Activated CD4-positive, alpha-beta T cell treated with anti-CD3 and anti-CD28 coated beads for 36 hours (primary cell): ENCODE measurements at regions not wholly inside any gene's neighbourhood (a gene's known extent, or its start where the extent isn't known, plus 50 kb on each side); places are given as distances from the start of the nearest gene placed in this dataset.
"Not testable (repeated sequence)": the region's sequence is repeated elsewhere in the genome, so short reads cannot be mapped to it uniquely, and the experiment has no call there.

Source experiments
- ATAC-seq: fragments of 200-7000 bp; cut with Tn5 transposase; one replicate; pipeline ENCODE4 v1.10.0; 2021; ENCODE audit warnings: mild to moderate bottlenecking, moderate library complexity
- CTCF ChIA-PET: fragments of 350-600 bp; sonication (Branson Sonifier 250); formaldehyde crosslinking; loops from one replicate; lab custom pipeline; 2021; ENCODE audit warnings: antibody characterized with exemption; lab: Charles Lee
- POLR2A ChIA-PET: fragments of 350-600 bp; sonication (Branson Sonifier 250); formaldehyde crosslinking; loops from one replicate; lab custom pipeline; 2021; ENCODE audit warnings: antibody characterized with exemption, inconsistent platforms; lab: Charles Lee
- DNase-seq: peaks from one replicate; pipeline ENCODE4 v3.0.0-alpha.2; 2020
- H3K27ac Mint-ChIP-seq: one replicate; pipeline ENCODE4 v1.8.0; 2021; ENCODE audit warnings: mixed read lengths
- H3K27me3 Mint-ChIP-seq: one replicate; pipeline ENCODE4 v1.8.0; 2021; ENCODE audit warnings: mixed read lengths
- H3K36me3 Mint-ChIP-seq: one replicate; pipeline ENCODE4 v1.8.0; 2021; ENCODE audit warnings: low read depth, mixed read lengths
- H3K4me1 Mint-ChIP-seq: one replicate; pipeline ENCODE4 v1.8.0; 2021; ENCODE audit warnings: mixed read lengths
- H3K4me3 Mint-ChIP-seq: one replicate; pipeline ENCODE4 v1.8.0; 2021; ENCODE audit warnings: mild to moderate bottlenecking, moderate library complexity, mixed read lengths
- H3K9me3 Mint-ChIP-seq: one replicate; pipeline ENCODE4 v1.8.0; 2021; ENCODE audit warnings: low read depth, mixed read lengths
- intact Hi-C, 2 experiments: fragments of 100-400 bp; cut with DNase I in 1 of 2; cut with micrococcal nuclease in 1 of 2; formaldehyde crosslinking; loops; one replicate each; pipeline versions ENCODE4 v1.14.2 to v1.15.1; 2022 to 2024; cut with DNase I, micrococcal nuclease

GRCh38 chr10:31683682-31684081, 244.9 kb downstream of the ARHGAP12 start:
- no peak overlapping the region for H3K4me3 Mint-ChIP-seq
- ChIA-PET CTCF (no interaction called here), POLR2A (no interaction called here)
- no peak for ATAC-seq
- H3K4me1 Mint-ChIP-seq, result no peaks in the 10 kb centered on the region
- H3K36me3 Mint-ChIP-seq, result no peaks in the 10 kb centered on the region
- no peak for DNase-seq
- peaks cover 31% of the 10 kb centered on the region for H3K9me3 Mint-ChIP-seq
- H3K27ac Mint-ChIP-seq, result no peak overlapping the region
- intact Hi-C loops, result no loop called here
- H3K27me3 Mint-ChIP-seq, result peaks cover 5% of the 10 kb centered on the region

- Mint-ChIP-seq H3K4me1 (no peaks in the 10 kb centered on the region), H3K27me3 (peaks cover 3% of the 10 kb centered on the region), H3K9me3 (peaks cover 27% of the 10 kb centered on the region), H3K36me3 (no peaks in the 10 kb centered on the region), H3K4me3 (no peak overlapping the region), H3K27ac (no peak overlapping the region)
- no peak for DNase-seq
- ChIA-PET POLR2A (no interaction called here), CTCF (interaction anchor here (0.6 to 1.2 kb wide), 2 partner anchors 8 to 92 kb away, joined by 3 read pairs; no protein-coding TSS in a partner anchor)
- intact Hi-C loops, result no loop called here
- no peak for ATAC-seq
These were observed 248.7 kb downstream of the ARHGAP12 start for GRCh38 chr10:31679936-31680335.

DNA sequence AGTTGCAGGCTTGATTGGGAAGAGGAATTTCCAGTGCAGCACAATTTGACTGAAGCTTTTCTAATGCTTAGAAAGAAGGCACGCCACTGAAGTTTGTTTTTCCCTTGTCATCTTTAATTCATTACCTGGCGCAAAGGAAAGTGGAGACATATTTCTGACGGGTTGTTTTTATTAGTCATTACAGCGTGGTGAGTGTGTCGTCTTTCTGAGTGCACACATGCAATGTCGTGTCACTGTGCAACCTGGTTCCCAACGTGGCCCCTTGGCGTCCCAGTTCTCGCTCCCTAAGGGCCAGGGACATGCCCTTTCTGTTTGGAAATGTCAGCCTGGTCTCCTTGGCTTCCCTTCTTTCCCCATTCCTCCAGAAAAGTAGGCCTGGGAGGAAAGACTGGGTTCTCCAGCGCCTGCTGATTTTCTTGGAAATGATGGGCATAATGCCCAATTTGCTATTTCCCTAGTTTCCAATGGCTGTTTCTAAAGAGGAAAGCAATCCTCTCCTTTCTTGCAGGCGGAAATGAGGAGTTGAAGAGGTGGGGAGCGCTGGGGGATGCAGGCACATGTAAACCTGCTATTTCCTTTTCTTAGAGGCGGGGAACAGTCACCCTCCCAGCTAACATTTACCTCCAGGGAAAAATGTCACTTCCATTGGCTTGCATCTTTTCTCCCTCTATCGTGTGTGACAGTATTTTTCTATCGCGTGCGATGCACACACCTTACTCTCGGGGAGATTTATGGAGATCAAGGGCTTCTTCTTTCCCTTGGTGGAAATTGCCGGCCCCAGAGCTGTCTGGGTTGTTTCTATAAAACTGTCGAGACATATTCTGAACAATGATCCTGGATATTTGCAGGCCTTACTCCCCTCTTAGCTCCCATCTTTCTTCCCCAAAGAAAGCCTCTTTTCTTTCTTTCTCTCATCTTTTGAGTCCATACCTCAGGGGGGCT, 249.8 kb downstream of the ARHGAP12 start:
- POLR2A ChIA-PET, result no interaction called here
- Mint-ChIP-seq H3K36me3 (no peaks in the 10 kb centered on the region), H3K4me1 (no peaks in the 10 kb centered on the region), H3K9me3 (peaks cover 24% of the 10 kb centered on the region), H3K27ac (no peak overlapping the region), H3K4me3 (no peak overlapping the region), H3K27me3 (peaks cover 3% of the 10 kb centered on the region)
- intact Hi-C loops, result no loop called here
- no peak for ATAC-seq
- DNase-seq, result no peak
- CTCF ChIA-PET, result interaction anchor here (0.6 to 1.2 kb wide), 3 partner anchors 9 to 630 kb away, joined by 3 to 4 read pairs (median 3); no protein-coding TSS in a partner anchor

DNA sequence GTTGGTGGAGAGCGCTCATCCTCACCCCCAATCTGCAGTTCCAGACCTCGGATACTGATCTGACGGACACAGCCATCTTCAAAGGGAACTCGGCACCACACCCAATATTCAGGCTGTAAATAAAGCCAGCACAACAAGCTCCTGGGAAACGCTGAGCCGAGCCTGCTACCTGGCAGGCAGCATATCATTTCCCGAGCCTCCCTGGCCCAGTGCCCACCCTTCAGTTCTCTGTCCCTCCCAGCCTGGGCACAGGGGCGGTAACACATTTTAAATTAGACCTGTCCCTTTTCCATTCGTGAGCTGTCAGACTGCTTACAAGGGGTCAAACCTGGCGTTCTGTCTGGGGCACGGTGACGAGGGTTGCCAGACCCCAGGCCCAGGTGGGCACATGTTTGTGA, 250.5 kb downstream of the ARHGAP12 start:
- ATAC-seq (no peak), DNase-seq (no peak)
- H3K4me3 Mint-ChIP-seq, result no peak overlapping the region
- intact Hi-C loops, result no loop called here
- POLR2A ChIA-PET, result no interaction called here
- H3K27ac Mint-ChIP-seq, result no peak overlapping the region
- H3K27me3 Mint-ChIP-seq, result peaks cover 3% of the 10 kb centered on the region
- H3K9me3 Mint-ChIP-seq, result peaks cover 20% of the 10 kb centered on the region
- H3K36me3 Mint-ChIP-seq, result no peaks in the 10 kb centered on the region
- no peaks in the 10 kb centered on the region for H3K4me1 Mint-ChIP-seq
- CTCF ChIA-PET, result no interaction called here

DNA sequence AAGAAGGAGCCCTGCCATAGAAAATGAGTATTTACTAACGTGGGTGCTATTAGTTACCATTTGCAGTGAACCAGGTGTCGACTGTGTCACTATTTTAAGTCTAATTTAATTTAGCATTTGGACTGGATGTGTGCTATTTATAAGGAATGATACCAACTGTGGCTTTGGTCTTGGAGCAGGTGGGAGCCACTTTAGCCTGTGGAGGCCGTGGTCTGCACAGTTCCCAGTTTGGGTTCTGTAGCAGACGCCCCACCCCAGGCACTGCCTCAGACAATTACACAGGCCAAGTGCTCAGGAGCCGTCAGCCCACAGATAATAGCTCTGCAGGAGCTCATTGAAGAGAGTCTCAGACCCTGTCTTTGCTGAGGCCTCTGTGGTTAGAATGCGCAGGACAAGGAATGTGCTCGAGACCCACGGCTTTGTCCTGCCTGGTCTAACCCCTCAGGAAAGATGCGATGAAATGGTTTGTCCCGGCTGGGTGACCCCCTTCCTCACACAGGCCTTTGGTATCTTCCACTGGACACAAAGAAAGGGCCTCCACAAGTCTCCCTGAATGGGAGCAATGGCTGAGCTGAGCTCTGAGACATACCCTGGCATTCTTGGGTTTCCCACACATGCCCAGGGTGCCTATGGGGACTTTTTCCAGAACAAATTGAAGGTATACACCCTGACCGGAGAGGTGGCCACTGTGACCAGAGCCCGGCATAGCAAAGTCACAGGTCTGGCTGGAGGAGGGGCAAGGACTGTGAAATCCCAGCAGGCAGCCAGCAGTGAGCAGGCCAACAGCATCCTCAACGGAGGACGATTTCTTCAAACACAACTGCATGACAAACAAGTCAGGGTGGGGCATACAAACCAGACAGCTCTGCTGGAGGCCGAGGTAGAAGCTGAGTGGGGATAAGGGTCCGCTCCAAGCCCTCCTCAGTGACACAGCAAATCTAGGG, 251.2 kb downstream of the ARHGAP12 start:
- ChIA-PET POLR2A (no interaction called here), CTCF (no interaction called here)
- Mint-ChIP-seq H3K27ac (no peak overlapping the region), H3K4me3 (no peak overlapping the region), H3K4me1 (no peaks in the 10 kb centered on the region), H3K36me3 (no peaks in the 10 kb centered on the region), H3K27me3 (peaks cover 3% of the 10 kb centered on the region), H3K9me3 (peaks cover 17% of the 10 kb centered on the region)
- intact Hi-C loops, result no loop called here
- no peak for ATAC-seq
- DNase-seq, result no peak

- ATAC-seq (no peak), DNase-seq (no peak)
- Mint-ChIP-seq H3K27ac (no peak overlapping the region), H3K4me1 (no peaks in the 10 kb centered on the region), H3K27me3 (no peaks in the 10 kb centered on the region), H3K36me3 (no peaks in the 10 kb centered on the region), H3K4me3 (no peak overlapping the region), H3K9me3 (peaks cover 11% of the 10 kb centered on the region)
- ChIA-PET CTCF (no interaction called here), POLR2A (no interaction called here)
- intact Hi-C loops, result no loop called here
These were observed 252.9 kb downstream of the ARHGAP12 start for GRCh38 chr10:31675726-31676125.

DNA sequence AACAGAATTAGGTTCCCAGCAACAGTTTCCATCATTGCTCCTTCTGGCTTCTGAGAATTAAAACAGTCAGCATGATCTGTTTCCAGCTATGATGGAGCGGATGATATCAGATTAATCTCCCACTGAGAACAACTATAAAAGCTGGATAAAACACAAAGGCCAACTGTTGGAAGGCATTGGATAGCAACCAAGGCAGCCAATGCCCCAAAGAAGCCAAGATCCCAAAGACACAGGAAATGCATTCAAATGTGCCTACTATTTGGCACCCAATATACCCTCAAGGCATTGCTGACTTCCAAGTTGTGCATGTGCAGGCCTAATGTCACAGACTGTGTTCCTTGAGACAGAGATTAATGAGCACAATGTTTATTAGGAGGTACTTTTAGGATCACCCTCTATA, 259.3 kb downstream of the ARHGAP12 start:
- Mint-ChIP-seq H3K4me1 (no peaks in the 10 kb centered on the region), H3K9me3 (peaks cover 5% of the 10 kb centered on the region), H3K36me3 (no peaks in the 10 kb centered on the region), H3K27me3 (no peaks in the 10 kb centered on the region), H3K4me3 (no peak overlapping the region), H3K27ac (no peak overlapping the region)
- DNase-seq (no peak), ATAC-seq (no peak)
- intact Hi-C loops, result no loop called here
- CTCF ChIA-PET, result no interaction called here
- POLR2A ChIA-PET, result no interaction called here

DNA sequence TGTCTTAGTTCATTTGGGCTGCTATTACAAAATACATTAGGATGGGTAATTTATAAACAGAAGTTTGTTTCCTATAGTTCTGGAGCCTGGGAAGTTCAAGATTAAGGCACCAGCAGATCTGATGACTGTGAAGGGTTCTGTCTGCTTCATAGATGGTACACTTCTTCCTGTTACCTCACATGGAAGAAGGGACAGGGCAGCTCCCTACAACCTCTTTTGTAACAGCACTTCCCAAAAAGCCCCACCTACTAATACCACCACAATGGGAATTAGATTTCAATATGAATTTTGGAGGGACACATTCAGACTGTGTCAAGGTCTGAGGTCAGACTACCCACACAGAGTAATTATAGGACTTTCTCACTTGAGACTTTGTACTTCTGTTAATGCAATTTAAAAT, 260.3 kb downstream of the ARHGAP12 start:
- H3K9me3 Mint-ChIP-seq, result peaks cover 2% of the 10 kb centered on the region
- no peak overlapping the region for H3K27ac Mint-ChIP-seq
- ATAC-seq (no peak), DNase-seq (no peak)
- CTCF ChIA-PET, result no interaction called here
- intact Hi-C loops, result no loop called here
- H3K27me3 Mint-ChIP-seq, result no peaks in the 10 kb centered on the region
- POLR2A ChIA-PET, result no interaction called here
- no peak overlapping the region for H3K4me3 Mint-ChIP-seq
- H3K4me1 Mint-ChIP-seq, result no peaks in the 10 kb centered on the region
- H3K36me3 Mint-ChIP-seq, result no peaks in the 10 kb centered on the region

- H3K4me1 Mint-ChIP-seq, DNase-seq, H3K27me3 Mint-ChIP-seq, H3K36me3 Mint-ChIP-seq, H3K4me3 Mint-ChIP-seq, H3K27ac Mint-ChIP-seq, H3K9me3 Mint-ChIP-seq, intact Hi-C loops, POLR2A ChIA-PET, ATAC-seq, CTCF ChIA-PET: not testable (repeated sequence)
These were observed 262.8 kb downstream of the ARHGAP12 start for GRCh38 chr10:31665764-31666279.

DNA sequence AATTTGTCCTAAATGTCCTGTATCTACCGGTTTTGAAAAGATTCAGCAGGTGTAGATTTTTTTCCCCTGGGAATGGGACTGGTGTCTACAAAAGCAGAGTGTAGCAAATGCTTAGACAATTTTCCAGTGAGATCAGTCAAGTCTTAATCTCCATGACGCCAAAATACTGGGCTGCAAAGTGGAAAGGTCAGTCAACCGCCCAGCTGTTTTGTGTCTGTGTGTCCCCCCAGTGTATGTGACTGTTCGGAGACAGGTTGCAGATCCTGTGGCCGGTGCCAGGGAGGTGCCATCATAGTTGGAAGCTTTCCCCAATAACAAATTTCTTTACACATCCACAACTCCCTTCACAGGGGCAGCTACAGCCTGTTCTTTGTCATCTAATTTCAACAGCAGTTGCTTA, 263.8 kb downstream of the ARHGAP12 start:
- H3K27ac Mint-ChIP-seq, result no peak overlapping the region
- no peaks in the 10 kb centered on the region for H3K27me3 Mint-ChIP-seq
- intact Hi-C loops, result no loop called here
- CTCF ChIA-PET, result no interaction called here
- H3K36me3 Mint-ChIP-seq, result no peaks in the 10 kb centered on the region
- no peak for DNase-seq
- no peak for ATAC-seq
- POLR2A ChIA-PET, result no interaction called here
- no peak overlapping the region for H3K4me3 Mint-ChIP-seq
- H3K9me3 Mint-ChIP-seq, result no peaks in the 10 kb centered on the region
- H3K4me1 Mint-ChIP-seq, result no peaks in the 10 kb centered on the region

DNA sequence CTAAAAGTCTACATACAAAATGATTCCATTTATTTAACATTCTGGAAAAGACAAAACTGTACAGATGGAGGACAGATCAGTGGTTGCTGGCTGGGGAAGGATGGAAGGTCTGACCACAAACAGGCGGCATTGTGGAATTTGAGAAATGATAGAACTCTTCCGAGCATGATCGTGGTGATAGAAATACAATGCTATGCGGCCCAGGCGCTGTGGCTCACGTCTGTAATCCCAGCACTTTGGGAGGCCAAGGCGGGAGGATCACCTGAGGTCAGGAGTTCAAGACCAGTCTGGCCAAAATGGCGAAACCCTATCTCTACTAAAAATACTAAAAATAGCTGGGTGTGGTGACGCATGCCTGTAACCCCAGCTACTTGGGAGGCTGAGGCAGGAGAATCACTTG, 264.6 kb downstream of the ARHGAP12 start:
- H3K27me3 Mint-ChIP-seq, H3K9me3 Mint-ChIP-seq, ATAC-seq, intact Hi-C loops, H3K4me3 Mint-ChIP-seq, H3K27ac Mint-ChIP-seq, DNase-seq, H3K36me3 Mint-ChIP-seq, POLR2A ChIA-PET, H3K4me1 Mint-ChIP-seq: not testable (repeated sequence)
- CTCF ChIA-PET, result interaction anchor here (0.6 kb wide), 1 partner anchor 1265 kb away, joined by 4 read pairs; no protein-coding TSS in a partner anchor
